IMR-90 (cell line): ENCODE measurements at regions not wholly inside any gene's neighbourhood (a gene's known extent, or its start where the extent isn't known, plus 50 kb on each side); places are given as distances from the start of the nearest gene placed in this dataset.

Experiments
- ATAC-seq: fragments of 200-7000 bp; cut with Tn5 transposase; 2 replicates; pipeline ENCODE4 v1.9.1; 2020; ENCODE audit warnings: low read depth, mild to moderate bottlenecking, moderate library complexity
- BruUV-seq: library from RNA; stranded (reverse); fragments of 400-500 nt; replicated peaks from 2 replicates; lab custom pipeline; 2021; lab: Mats Ljungman, UMichigan
- CTCF ChIA-PET: fragments of 300-600 bp; formaldehyde crosslinking; extraction: SDS; loops from one replicate; lab custom pipeline; 2021; ENCODE audit warnings: antibody characterized with exemption; lab: Yijun Ruan, JAX
- POLR2A ChIA-PET: fragments of 300-600 bp; sonication (Branson Sonifier 250); formaldehyde crosslinking; loops from one replicate; lab custom pipeline; 2022; ENCODE audit warnings: antibody characterized with exemption; ENCODE audit not compliant: unreplicated experiment; lab: Charles Lee
- DNase-seq: peaks from one replicate; pipeline ENCODE4 v3.0.0; 2013
- H2AFZ ChIP-seq: replicated peaks from 2 replicates; pipeline ENCODE3; 2013; ENCODE audit warnings: low read length, mild to moderate bottlenecking; ENCODE audit not compliant: poor library complexity
- H2AK5ac ChIP-seq: 2 replicates; pipeline ENCODE4 v1.6.1; 2013; ENCODE audit warnings: low read depth, low read length, inconsistent platforms
- H2AK9ac ChIP-seq: replicated peaks from 2 replicates; pipeline ENCODE3; 2013; ENCODE audit warnings: mild to moderate bottlenecking, low read depth, low read length, moderate library complexity; ENCODE audit not compliant: poor library complexity
- H2BK120ac ChIP-seq: 2 replicates; pipeline ENCODE4 v1.6.1; 2013; ENCODE audit warnings: low read depth, low read length, inconsistent platforms
- H2BK15ac ChIP-seq: 3 replicates; pipeline ENCODE4 v1.6.1; 2013; ENCODE audit warnings: low read depth, low read length, inconsistent platforms
- H2BK20ac ChIP-seq: 2 replicates; pipeline ENCODE4 v1.6.1; 2013; ENCODE audit warnings: low read depth, mild to moderate bottlenecking, inconsistent platforms, low read length, moderate library complexity
- H2BK5ac ChIP-seq: 2 replicates; pipeline ENCODE4 v1.6.1; 2013; ENCODE audit warnings: mild to moderate bottlenecking, low read depth, low read length, inconsistent platforms; ENCODE audit not compliant: poor library complexity, severe bottlenecking
- H3K14ac ChIP-seq: replicated peaks from 2 replicates; pipeline ENCODE4 v1.6.1; 2013; ENCODE audit warnings: low read depth, low read length, inconsistent platforms
- H3K18ac ChIP-seq: 2 replicates; pipeline ENCODE4 v1.6.1; 2013; ENCODE audit warnings: low read depth, low read length, control low read depth
- H3K23ac ChIP-seq: 2 replicates; pipeline ENCODE4 v1.6.1; 2013; ENCODE audit warnings: low read depth, low read length, inconsistent platforms
- H3K27ac ChIP-seq: 2 replicates; pipeline ENCODE4 v1.5.1; 2013; ENCODE audit warnings: mild to moderate bottlenecking, control low read depth, low read length; ENCODE audit not compliant: insufficient read depth
- H3K27me3 ChIP-seq: 2 replicates; pipeline ENCODE4 v1.6.1; 2013; ENCODE audit warnings: low read length; ENCODE audit not compliant: control insufficient read depth, insufficient read depth
- H3K36me3 ChIP-seq: 2 replicates; pipeline ENCODE4 v1.6.1; 2013; ENCODE audit warnings: low read length, mixed read lengths; ENCODE audit not compliant: control insufficient read depth, insufficient read depth
- H3K4ac ChIP-seq: 2 replicates; pipeline ENCODE4 v1.6.1; 2013; ENCODE audit warnings: low read depth, low read length, inconsistent platforms
- H3K4me1 ChIP-seq: 2 replicates; pipeline ENCODE4 v1.6.1; 2013; ENCODE audit warnings: low read length, mixed read lengths; ENCODE audit not compliant: control insufficient read depth, insufficient read depth
- H3K4me2 ChIP-seq: 2 replicates; pipeline ENCODE4 v1.6.1; 2013; ENCODE audit warnings: low read depth, mild to moderate bottlenecking, control low read depth, low read length, moderate library complexity
- H3K4me3 ChIP-seq: 2 replicates; pipeline ENCODE4 v1.5.1; 2013; ENCODE audit warnings: low read depth, mild to moderate bottlenecking, control low read depth, low read length, moderate library complexity; ENCODE audit not compliant: insufficient read depth
- H3K56ac ChIP-seq: 2 replicates; pipeline ENCODE4 v1.6.1; 2013; ENCODE audit warnings: low read length, inconsistent platforms; ENCODE audit not compliant: insufficient read depth; ENCODE audit errors: extremely low read depth
- H3K79me1 ChIP-seq, 2 experiments: 2 replicates each; pipeline ENCODE4 v1.6.1; 2013; ENCODE audit warnings: low read length in 2 of 2, inconsistent platforms in 1 of 2, low read depth in 1 of 2
- H3K9ac ChIP-seq: 2 replicates; pipeline ENCODE4 v1.6.1; 2013; ENCODE audit warnings: low read depth, low read length, control low read depth
- H3K9me1 ChIP-seq: 2 replicates; pipeline ENCODE4 v1.6.1; 2013; ENCODE audit warnings: low read length, inconsistent platforms; ENCODE audit not compliant: insufficient read depth
- H3K9me3 ChIP-seq: 2 replicates; pipeline ENCODE4 v1.6.1; 2013; ENCODE audit warnings: low read length; ENCODE audit not compliant: control insufficient read depth, insufficient read depth
- H4K20me1 ChIP-seq: 2 replicates; pipeline ENCODE4 v1.6.1; 2013; ENCODE audit warnings: low read length, inconsistent platforms; ENCODE audit not compliant: insufficient read depth
- H4K5ac ChIP-seq: 2 replicates; pipeline ENCODE4 v1.6.1; 2013; ENCODE audit warnings: mild to moderate bottlenecking, low read depth, low read length, control low read depth
- H4K8ac ChIP-seq, 2 experiments: 2 replicates each; pipeline ENCODE4 v1.6.1; 2013; ENCODE audit warnings: low read depth in 2 of 2, low read length in 2 of 2, control low read depth in 1 of 2, inconsistent platforms in 1 of 2
- H4K91ac ChIP-seq: 2 replicates; pipeline ENCODE4 v1.6.1; 2013; ENCODE audit warnings: low read depth, low read length, inconsistent platforms; ENCODE audit not compliant: insufficient read depth
- CEBPB ChIP-seq: IDR thresholded peaks from 2 replicates; pipeline ENCODE4 v1.6.1; 2012; ENCODE audit warnings: low read depth, low read length, improper control_type of control experiment
- CTCF ChIP-seq: conservative IDR thresholded peaks from 2 replicates; pipeline ENCODE4 v1.5.1; 2012; ENCODE audit warnings: mild to moderate bottlenecking, low read depth, low read length, improper control_type of control experiment
- FOS ChIP-seq: fragments of 150-350 bp; IDR thresholded peaks from 2 replicates; pipeline ENCODE4 v1.6.1; 2016; ENCODE audit warnings: low read depth, low read length
- MAFK ChIP-seq: IDR thresholded peaks from 2 replicates; pipeline ENCODE4 v1.6.1; 2012; ENCODE audit warnings: low read depth, low read length, improper control_type of control experiment
- MAZ ChIP-seq: IDR thresholded peaks from 2 replicates; pipeline ENCODE4 v1.6.1; 2012; ENCODE audit warnings: low read depth, mild to moderate bottlenecking, low read length, improper control_type of control experiment, moderate library complexity, borderline replicate concordance
- NFE2L2 ChIP-seq: fragments of 150-350 bp; IDR thresholded peaks from 2 replicates; pipeline ENCODE4 v1.6.1; 2016; ENCODE audit warnings: low read depth, mild to moderate bottlenecking, low read length
- POLR2A ChIP-seq: IDR thresholded peaks from 2 replicates; pipeline ENCODE4 v1.6.1; 2012; ENCODE audit warnings: mild to moderate bottlenecking, low read depth, low read length
- RAD21 ChIP-seq: IDR thresholded peaks from 2 replicates; pipeline ENCODE4 v1.6.1; 2012; ENCODE audit warnings: low read length, improper control_type of control experiment
- RCOR1 ChIP-seq: IDR thresholded peaks from 2 replicates; pipeline ENCODE4 v1.6.1; 2012; ENCODE audit warnings: mild to moderate bottlenecking, low read length, improper control_type of control experiment; ENCODE audit not compliant: insufficient replicate concordance
- RFX5 ChIP-seq: IDR thresholded peaks from 2 replicates; pipeline ENCODE4 v1.8.0; 2012; ENCODE audit warnings: low read depth, mild to moderate bottlenecking, low read length, moderate library complexity
- WGBS, 2 experiments: methylation state at CpG; one replicate each; pipeline versions ENCODE4 v1.1.5 to v1.1.7; 2013; ENCODE audit warnings: missing lambda C conversion rate in 2 of 2; ENCODE audit not compliant: insufficient read length in 1 of 2; ENCODE audit errors: extremely low coverage in 2 of 2; 5-methylcytosine and 5-hydroxymethylcytosine counted together
- dilution Hi-C: fragments of 300-500 bp; cut with HindIII; formaldehyde crosslinking; loops from one replicate; pipeline ENCODE4 v1.14.3; 2018; ENCODE audit warnings: low sequenced_read_pairs; ENCODE audit not compliant: unreplicated experiment
- in situ Hi-C: fragments of 300-500 bp; cut with MboI; formaldehyde crosslinking; loops from 3 replicates; pipeline ENCODE4 v1.14.3; 2019; ENCODE audit warnings: low sequenced_read_pairs, inconsistent platforms, mixed read lengths
- intact Hi-C: fragments of 100-400 bp; cut with micrococcal nuclease; formaldehyde crosslinking; loops from 2 replicates; pipeline ENCODE4 v1.10.0; 2022

DNA sequence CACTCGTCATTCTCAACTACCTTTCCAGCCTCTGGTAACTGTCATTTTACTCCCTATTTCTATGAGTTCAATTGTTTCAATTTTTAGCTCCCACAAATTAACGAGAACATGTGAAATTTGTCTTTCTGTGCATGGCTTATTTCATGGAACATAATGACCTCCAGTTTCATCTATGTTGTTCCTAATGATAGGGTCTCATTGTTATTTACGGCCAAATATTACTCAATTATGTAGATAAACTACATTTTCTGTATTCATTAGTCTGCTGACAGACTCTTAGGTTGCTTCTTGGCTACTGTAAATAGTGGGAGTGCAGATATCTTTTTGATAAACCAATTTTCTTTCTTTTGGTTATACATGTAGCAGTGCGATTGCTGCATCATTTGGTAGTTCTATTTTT, 374.9 kb upstream of the ROBO1 start:
- DNase-seq (no peak), ATAC-seq (no peak)
- Histone ChIP-seq H4K91ac (no peak overlapping the region), H3K9me3 (peaks cover 2% of the 10 kb centered on the region; the same call in 1 of the 2 replicates), H2AK5ac (no peak overlapping the region), H3K27ac (no peak overlapping the region), H2AFZ (no peak overlapping the region), H2BK5ac (no peak overlapping the region), H3K4me2 (no peak overlapping the region), H3K4ac (no peak overlapping the region), H3K27me3 (no peaks in the 10 kb centered on the region), H2BK15ac (no peak overlapping the region), H2BK120ac (no peak overlapping the region), H3K79me1 (no peaks in the 10 kb centered on the region), H3K56ac (no peak overlapping the region), H3K23ac (no peak overlapping the region), H3K9me1 (no peaks in the 10 kb centered on the region), H3K18ac (no peak overlapping the region), H4K8ac (no peak overlapping the region), H3K36me3 (no peaks in the 10 kb centered on the region), H2BK20ac (no peak overlapping the region), H3K9ac (no peak overlapping the region), H4K20me1 (no peaks in the 10 kb centered on the region), H3K14ac (no peak overlapping the region), H2AK9ac (no peak overlapping the region), H3K4me3 (no peak overlapping the region), H4K5ac (no peak overlapping the region), H3K4me1 (no peaks in the 10 kb centered on the region)
- TF ChIP-seq RAD21, result no peak
- no peak for TF ChIP-seq NFE2L2
- TF ChIP-seq RFX5, result no peak
- no peak for TF ChIP-seq FOS
- TF ChIP-seq MAZ, result no peak
- no peak for TF ChIP-seq POLR2A
- no peak for TF ChIP-seq MAFK
- TF ChIP-seq RCOR1, result no peak
- no peak for TF ChIP-seq CTCF
- TF ChIP-seq CEBPB, result no peak
- intact Hi-C loops, result no loop called here
- dilution Hi-C loops, result no loop called here
- POLR2A ChIA-PET, result no interaction called here
- CTCF ChIA-PET, result no interaction called here
- BruUV-seq, result no TSS peak
- in situ Hi-C loops, result no loop called here
- no CpG with 5 or more reads among the region's 4 CpGs for WGBS, 2 experiments
